ENCODE measurements at regions not wholly inside any gene's neighbourhood (a gene's known extent, or its start where the extent isn't known, plus 50 kb on each side); places are given as distances from the start of the nearest gene placed in this dataset.

- TF ChIP-seq EZH2 (IDR thresholded peaks at IDR 0.05; ENCODE audit: low read length) (no peak), CTCF (optimal IDR thresholded peaks at IDR 0.05 in 1 of 3, IDR thresholded peaks at IDR 0.05 in 1 of 3, conservative IDR thresholded peaks at IDR 0.05 in 1 of 3; ENCODE audit: extremely low read depth in 1 of 3, insufficient read depth in 2 of 3, low read length in 3 of 3) (no peak)
These were observed 59.0 kb upstream of the F3 start for GRCh38 chr1:94600556-94600955.
